ENCODE measurements at regions not wholly inside any gene's neighbourhood (a gene's known extent, or its start where the extent isn't known, plus 50 kb on each side); places are given as distances from the start of the nearest gene placed in this dataset.

GRCh38 chr6:165846123-165846966, 183.3 kb upstream of the PDE10A start:
- TF ChIP-seq POLR2AphosphoS5 (IDR thresholded peaks at IDR 0.05) (no peak), EP300 (IDR thresholded peaks at IDR 0.05) (no peak), POLR2A (IDR thresholded peaks at IDR 0.05; ENCODE audit: low read depth) (no peak)
- TF ChIP-seq, protein P1, sequence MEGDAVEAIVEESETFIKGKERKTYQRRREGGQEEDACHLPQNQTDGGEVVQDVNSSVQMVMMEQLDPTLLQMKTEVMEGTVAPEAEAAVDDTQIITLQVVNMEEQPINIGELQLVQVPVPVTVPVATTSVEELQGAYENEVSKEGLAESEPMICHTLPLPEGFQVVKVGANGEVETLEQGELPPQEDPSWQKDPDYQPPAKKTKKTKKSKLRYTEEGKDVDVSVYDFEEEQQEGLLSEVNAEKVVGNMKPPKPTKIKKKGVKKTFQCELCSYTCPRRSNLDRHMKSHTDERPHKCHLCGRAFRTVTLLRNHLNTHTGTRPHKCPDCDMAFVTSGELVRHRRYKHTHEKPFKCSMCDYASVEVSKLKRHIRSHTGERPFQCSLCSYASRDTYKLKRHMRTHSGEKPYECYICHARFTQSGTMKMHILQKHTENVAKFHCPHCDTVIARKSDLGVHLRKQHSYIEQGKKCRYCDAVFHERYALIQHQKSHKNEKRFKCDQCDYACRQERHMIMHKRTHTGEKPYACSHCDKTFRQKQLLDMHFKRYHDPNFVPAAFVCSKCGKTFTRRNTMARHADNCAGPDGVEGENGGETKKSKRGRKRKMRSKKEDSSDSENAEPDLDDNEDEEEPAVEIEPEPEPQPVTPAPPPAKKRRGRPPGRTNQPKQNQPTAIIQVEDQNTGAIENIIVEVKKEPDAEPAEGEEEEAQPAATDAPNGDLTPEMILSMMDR (IDR thresholded peaks at IDR 0.05) = no peak

All from esophagus muscularis mucosa (tissue), 4 donors.